ENCODE measurements at regions not wholly inside any gene's neighbourhood (a gene's known extent, or its start where the extent isn't known, plus 50 kb on each side); places are given as distances from the start of the nearest gene placed in this dataset.

DNA sequence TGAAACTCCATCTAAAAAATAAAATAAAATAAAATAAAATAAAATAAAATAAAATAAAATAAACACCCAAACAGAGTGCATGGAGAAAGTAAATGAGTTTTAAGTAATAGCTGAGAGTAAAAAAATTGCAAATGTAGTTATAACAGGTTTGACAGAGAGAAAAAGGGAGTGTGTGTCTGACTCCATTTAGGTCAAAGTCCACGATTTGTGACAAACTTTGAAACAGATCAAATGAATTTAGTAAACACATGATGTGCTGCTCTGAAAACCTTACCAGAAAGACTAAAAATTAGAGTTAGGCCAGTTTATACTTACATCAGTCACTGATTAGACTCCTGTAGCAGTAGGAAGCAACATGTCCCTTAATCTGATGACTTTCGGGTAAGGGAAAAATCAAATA lies 346.6 kb downstream of the PARP8 start:
- no peak overlapping the region for H3K27ac ChIP-seq (ENCODE audit: low read depth)
- Mint-ChIP-seq H3K36me3 (ENCODE audit: low read depth) (no peaks in the 10 kb centered on the region), H3K9me3 (no peaks in the 10 kb centered on the region), H3K27ac (no peak overlapping the region), H3K27me3 (ENCODE audit: insufficient read depth, low read depth, poor library complexity) (no peaks in the 10 kb centered on the region), H3K4me3 (no peak overlapping the region), H3K4me1 (no peaks in the 10 kb centered on the region)
- H3K79me2 ChIP-seq (replicated peaks; ENCODE audit: insufficient read depth), result no peaks in the 10 kb centered on the region
- H3K4me2 ChIP-seq, result no peak overlapping the region
- DNase-seq (ENCODE audit: low spot score) (no peak), ATAC-seq (no peak)
- H3K27me3 ChIP-seq (ENCODE audit: insufficient read depth), result no peaks in the 10 kb centered on the region
- H4K20me1 ChIP-seq (replicated peaks; ENCODE audit: insufficient read depth), result no peaks in the 10 kb centered on the region
- no peak for TF ChIP-seq STAT1 (IDR thresholded peaks at IDR 0.05; ENCODE audit: unreplicated experiment)
- no peak for TF ChIP-seq POLR2AphosphoS5 (IDR thresholded peaks at IDR 0.05; ENCODE audit: low read depth)
- TF ChIP-seq ZNF114 (CRISPR knock-in tag; IDR thresholded peaks at IDR 0.05), result no peak
- TF ChIP-seq, protein P1, sequence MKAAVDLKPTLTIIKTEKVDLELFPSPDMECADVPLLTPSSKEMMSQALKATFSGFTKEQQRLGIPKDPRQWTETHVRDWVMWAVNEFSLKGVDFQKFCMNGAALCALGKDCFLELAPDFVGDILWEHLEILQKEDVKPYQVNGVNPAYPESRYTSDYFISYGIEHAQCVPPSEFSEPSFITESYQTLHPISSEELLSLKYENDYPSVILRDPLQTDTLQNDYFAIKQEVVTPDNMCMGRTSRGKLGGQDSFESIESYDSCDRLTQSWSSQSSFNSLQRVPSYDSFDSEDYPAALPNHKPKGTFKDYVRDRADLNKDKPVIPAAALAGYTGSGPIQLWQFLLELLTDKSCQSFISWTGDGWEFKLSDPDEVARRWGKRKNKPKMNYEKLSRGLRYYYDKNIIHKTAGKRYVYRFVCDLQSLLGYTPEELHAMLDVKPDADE (IDR thresholded peaks at IDR 0.05), result no peak
- no peak for TF ChIP-seq NANOG (IDR thresholded peaks at IDR 0.05; ENCODE audit: borderline replicate concordance)
- no peak for TF ChIP-seq ZNF462 (CRISPR knock-in tag; IDR thresholded peaks at IDR 0.05)
- TF ChIP-seq ZNF331 (CRISPR knock-in tag; IDR thresholded peaks at IDR 0.05; ENCODE audit: low read depth), result no peak
- TF ChIP-seq JUNB (IDR thresholded peaks at IDR 0.05; ENCODE audit: unreplicated experiment), result no peak
- no peak for TF ChIP-seq EZH2 (IDR thresholded peaks at IDR 0.05; ENCODE audit: low read depth, unreplicated experiment)
- TF ChIP-seq, protein P2, sequence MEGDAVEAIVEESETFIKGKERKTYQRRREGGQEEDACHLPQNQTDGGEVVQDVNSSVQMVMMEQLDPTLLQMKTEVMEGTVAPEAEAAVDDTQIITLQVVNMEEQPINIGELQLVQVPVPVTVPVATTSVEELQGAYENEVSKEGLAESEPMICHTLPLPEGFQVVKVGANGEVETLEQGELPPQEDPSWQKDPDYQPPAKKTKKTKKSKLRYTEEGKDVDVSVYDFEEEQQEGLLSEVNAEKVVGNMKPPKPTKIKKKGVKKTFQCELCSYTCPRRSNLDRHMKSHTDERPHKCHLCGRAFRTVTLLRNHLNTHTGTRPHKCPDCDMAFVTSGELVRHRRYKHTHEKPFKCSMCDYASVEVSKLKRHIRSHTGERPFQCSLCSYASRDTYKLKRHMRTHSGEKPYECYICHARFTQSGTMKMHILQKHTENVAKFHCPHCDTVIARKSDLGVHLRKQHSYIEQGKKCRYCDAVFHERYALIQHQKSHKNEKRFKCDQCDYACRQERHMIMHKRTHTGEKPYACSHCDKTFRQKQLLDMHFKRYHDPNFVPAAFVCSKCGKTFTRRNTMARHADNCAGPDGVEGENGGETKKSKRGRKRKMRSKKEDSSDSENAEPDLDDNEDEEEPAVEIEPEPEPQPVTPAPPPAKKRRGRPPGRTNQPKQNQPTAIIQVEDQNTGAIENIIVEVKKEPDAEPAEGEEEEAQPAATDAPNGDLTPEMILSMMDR (conservative IDR thresholded peaks at IDR 0.05; ENCODE audit: low read depth in 2 of 2), result no peak
- TF ChIP-seq EZH2phosphoT487 (IDR thresholded peaks at IDR 0.05; ENCODE audit: unreplicated experiment), result no peak
- TF ChIP-seq CREB1 (CRISPR knock-in tag; IDR thresholded peaks at IDR 0.05; ENCODE audit: low read depth), result no peak
- no peak overlapping the region for H2AFZ ChIP-seq
- H3K4me1 ChIP-seq (ENCODE audit: insufficient read depth), result no peaks in the 10 kb centered on the region
- no peaks in the 10 kb centered on the region for H3K36me3 ChIP-seq (ENCODE audit: insufficient read depth)
- H3F3A ChIP-seq (replicated peaks; ENCODE audit: low read depth), result no peaks in the 10 kb centered on the region
- no peak overlapping the region for H3K4me3 ChIP-seq
- H3K9me2 ChIP-seq (ENCODE audit: insufficient read depth), result no peaks in the 10 kb centered on the region; the same call in 1 of the 2 replicates

Measured in GM23338 (cell line).